ENCODE measurements at regions not wholly inside any gene's neighbourhood (a gene's known extent, or its start where the extent isn't known, plus 50 kb on each side); places are given as distances from the start of the nearest gene placed in this dataset.

- no peak for ATAC-seq
Observed at GRCh38 chr10:128566361-128566968, 440.2 kb upstream of the MKI67 start.

More at GRCh38 chr10:128566361-128566968, 440.2 kb upstream of the MKI67 start:
- Histone ChIP-seq H3K4me3 (no peak overlapping the region), H3K9ac (ENCODE audit: insufficient read depth in 1 of 2, low read depth in 2 of 2, low read length in 2 of 2) (no peak overlapping the region), H3K79me2 (ENCODE audit: control insufficient read depth, insufficient read depth, low read length) (no peaks in the 10 kb centered on the region), H3K4me2 (ENCODE audit: insufficient read depth, low read length) (no peak overlapping the region), H3K9me1 (ENCODE audit: control insufficient read depth, insufficient read depth, low read length) (no peaks in the 10 kb centered on the region), H3K9me3 (replicated peaks; ENCODE audit: control insufficient read depth, insufficient read depth, low read depth, low read length) (no peaks in the 10 kb centered on the region), H3K27me3 (ENCODE audit: control insufficient read depth in 2 of 2, insufficient read depth in 2 of 2, low read length in 2 of 2) (no peaks in the 10 kb centered on the region), H3K4me1 (replicated peaks in 1 of 2; ENCODE audit: control insufficient read depth in 2 of 2, insufficient read depth in 2 of 2, low read length in 2 of 2) (peaks cover under 1 to 4% of the 10 kb centered on the region in 2 experiments; a peak in 3 of 5 replicates), H3K36me3 (ENCODE audit: control insufficient read depth, insufficient read depth, low read length) (no peaks in the 10 kb centered on the region), H4K20me1 (replicated peaks; ENCODE audit: control insufficient read depth, insufficient read depth, low read length) (no peaks in the 10 kb centered on the region), H3K27ac (ENCODE audit: extremely low read depth, low read depth, low read length) (no peak overlapping the region), H2AFZ (ENCODE audit: low read depth, low read length) (no peak overlapping the region)
- in situ Hi-C loops (cut with MboI) = no loop called here
- WGBS (ENCODE audit: insufficient coverage, low coverage, missing lambda C conversion rate) = 57% methylated on average over 2 of the region's 13 CpGs
- TF ChIP-seq ETV1 (tag; conservative IDR thresholded peaks at IDR 0.05; ENCODE audit: low read depth) (no peak), ZNF134 (CRISPR knock-in tag; conservative IDR thresholded peaks at IDR 0.05) (no peak), SNIP1 (IDR thresholded peaks at IDR 0.05; ENCODE audit: low read depth) (no peak), FOXJ3 (CRISPR knock-in tag; IDR thresholded peaks at IDR 0.05) (no peak)
- TF ChIP-seq, protein P1, sequence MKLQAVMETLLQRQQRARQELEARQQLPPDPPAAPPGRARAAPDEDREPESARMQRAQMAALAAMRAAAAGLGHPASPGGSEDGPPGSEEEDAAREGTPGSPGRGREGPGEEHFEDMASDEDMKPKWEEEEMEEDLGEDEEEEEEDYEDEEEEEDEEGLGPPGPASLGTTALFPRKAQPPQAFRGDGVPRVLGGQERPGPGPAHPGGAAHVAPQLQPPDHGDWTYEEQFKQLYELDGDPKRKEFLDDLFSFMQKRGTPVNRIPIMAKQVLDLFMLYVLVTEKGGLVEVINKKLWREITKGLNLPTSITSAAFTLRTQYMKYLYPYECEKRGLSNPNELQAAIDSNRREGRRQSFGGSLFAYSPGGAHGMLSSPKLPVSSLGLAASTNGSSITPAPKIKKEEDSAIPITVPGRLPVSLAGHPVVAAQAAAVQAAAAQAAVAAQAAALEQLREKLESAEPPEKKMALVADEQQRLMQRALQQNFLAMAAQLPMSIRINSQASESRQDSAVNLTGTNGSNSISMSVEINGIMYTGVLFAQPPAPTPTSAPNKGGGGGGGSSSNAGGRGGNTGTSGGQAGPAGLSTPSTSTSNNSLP (IDR thresholded peaks at IDR 0.05; ENCODE audit: borderline replicate concordance, low read depth, low read length) = no peak
- ChIA-PET POLR2A (interaction anchor here (0.7 kb wide), 1 partner anchor 19 kb away, joined by 3 read pairs; no protein-coding TSS in a partner anchor), CTCF (ENCODE audit: low intra/inter-chr PET ratio) (no interaction called here)
- DNase-seq (ENCODE audit: extremely low read depth in 1 of 4, low spot score in 3 of 4) = no peak
- BruUV-seq (replicated peaks) = no TSS peak
- no peak for FAIRE-seq
- intact Hi-C loops (cut with micrococcal nuclease) = no loop called here

All from K562 (cell line).